GM18507 (cell line): ENCODE measurements at regions not wholly inside any gene's neighbourhood (a gene's known extent, or its start where the extent isn't known, plus 50 kb on each side); places are given as distances from the start of the nearest gene placed in this dataset.

Experiments used
- DNase-seq: peaks from one replicate; pipeline ENCODE4 v3.0.0; 2011; ENCODE audit warnings: low read depth; ENCODE audit not compliant: insufficient read length; ENCODE audit errors: extremely low spot score
- FAIRE-seq: peaks from 2 replicates; lab custom pipeline; 2011; peaks lifted over from hg19 to GRCh38; lab: Jason Lieb, UNC

GRCh38 chr15:62913246-62913645, 129.3 kb upstream of the TPM1 start:
- DNase-seq = no peak
- FAIRE-seq = no peak

- FAIRE-seq = no peak
- DNase-seq = no peak
Observed at GRCh38 chr15:62914461-62915079, 128.0 kb upstream of the TPM1 start.

- DNase-seq (no peak), FAIRE-seq (no peak)
Observed at GRCh38 chr15:62920682-62921502, 121.7 kb upstream of the TPM1 start.

- FAIRE-seq = no peak
- DNase-seq = no peak
Observed at GRCh38 chr15:62922514-62922913, 120.0 kb upstream of the TPM1 start.

- FAIRE-seq = no peak
- DNase-seq = no peak
Observed at GRCh38 chr15:62925875-62926274, 116.7 kb upstream of the TPM1 start.

- FAIRE-seq = no peak
Observed at GRCh38 chr15:62927196-62927595, 115.4 kb upstream of the TPM1 start.

GRCh38 chr15:62927836-62928235, 114.7 kb upstream of the TPM1 start:
- FAIRE-seq = no peak
- DNase-seq = no peak

More at GRCh38 chr15:62927196-62927595, 115.4 kb upstream of the TPM1 start:
- DNase-seq = no peak

- FAIRE-seq (no peak), DNase-seq (no peak)
Observed at GRCh38 chr15:62928242-62928999, 114.1 kb upstream of the TPM1 start.

GRCh38 chr15:62929000-62929357, 113.6 kb upstream of the TPM1 start:
- no peak for FAIRE-seq

GRCh38 chr15:62931650-62932049, 110.9 kb upstream of the TPM1 start:
- no peak for DNase-seq
- FAIRE-seq = no peak

More at GRCh38 chr15:62929000-62929357, 113.6 kb upstream of the TPM1 start:
- DNase-seq = no peak

GRCh38 chr15:62932436-62932835, 110.1 kb upstream of the TPM1 start:
- FAIRE-seq (no peak), DNase-seq (no peak)

GRCh38 chr15:62933386-62933785, 109.2 kb upstream of the TPM1 start:
- DNase-seq (no peak), FAIRE-seq (no peak)

- no peak for DNase-seq
- FAIRE-seq = no peak
Observed at GRCh38 chr15:62934236-62934971, 108.1 kb upstream of the TPM1 start.

GRCh38 chr15:62935300-62936081, 107.1 kb upstream of the TPM1 start:
- FAIRE-seq = peak; percentile 18

GRCh38 chr15:62938825-62939224, 103.7 kb upstream of the TPM1 start:
- FAIRE-seq (no peak), DNase-seq (no peak)

More at GRCh38 chr15:62935300-62936081, 107.1 kb upstream of the TPM1 start:
- DNase-seq = no peak

- FAIRE-seq (no peak), DNase-seq (no peak)
Observed at GRCh38 chr15:62940093-62940754, 102.3 kb upstream of the TPM1 start.

- FAIRE-seq = no peak
- DNase-seq = no peak
Observed at GRCh38 chr15:62940755-62941361, 101.7 kb upstream of the TPM1 start.

- FAIRE-seq (no peak), DNase-seq (no peak)
Observed at GRCh38 chr15:62941699-62942098, 100.8 kb upstream of the TPM1 start.
